ENCODE measurements at regions not wholly inside any gene's neighbourhood (a gene's known extent, or its start where the extent isn't known, plus 50 kb on each side); places are given as distances from the start of the nearest gene placed in this dataset.

DNA sequence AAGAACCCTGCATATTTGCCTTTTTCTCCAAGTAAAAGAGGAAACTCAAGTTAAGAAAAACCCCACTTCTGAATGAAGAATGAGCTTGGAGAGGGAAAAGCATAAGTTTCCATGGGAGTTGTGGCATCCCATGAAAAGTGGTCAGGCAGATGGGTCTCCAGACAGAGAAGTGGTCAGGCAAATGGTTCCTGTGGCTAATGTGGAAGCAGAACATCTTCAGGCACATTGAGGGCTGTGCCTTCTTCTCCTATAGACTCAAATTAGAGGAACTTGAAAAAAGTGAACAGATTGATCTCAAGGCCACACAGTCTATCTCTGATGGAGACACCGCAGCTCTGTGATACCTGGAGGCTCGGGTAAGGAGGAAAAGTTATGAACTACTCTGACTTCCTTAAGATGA lies 55.7 kb upstream of the KIRREL1 start:
- no peak for DNase-seq
- Histone ChIP-seq H3K9me3 (no peaks in the 10 kb centered on the region), H3K36me3 (no peaks in the 10 kb centered on the region), H3K27ac (no peak overlapping the region), H3K4me3 (no peak overlapping the region), H3K4me1 (peaks cover 0 to 17% (median 0%) of the 10 kb centered on the region in 9 donors), H3K27me3 (peaks cover 0 to 11% (median 5%) of the 10 kb centered on the region in 7 donors)
- ATAC-seq = no peak
- intact Hi-C loops (cut with DNase I) = no loop called here
- 77 to 82% methylated on average over 2 of the region's 2 CpGs for WGBS, 2 donors
- TF ChIP-seq, protein P1, sequence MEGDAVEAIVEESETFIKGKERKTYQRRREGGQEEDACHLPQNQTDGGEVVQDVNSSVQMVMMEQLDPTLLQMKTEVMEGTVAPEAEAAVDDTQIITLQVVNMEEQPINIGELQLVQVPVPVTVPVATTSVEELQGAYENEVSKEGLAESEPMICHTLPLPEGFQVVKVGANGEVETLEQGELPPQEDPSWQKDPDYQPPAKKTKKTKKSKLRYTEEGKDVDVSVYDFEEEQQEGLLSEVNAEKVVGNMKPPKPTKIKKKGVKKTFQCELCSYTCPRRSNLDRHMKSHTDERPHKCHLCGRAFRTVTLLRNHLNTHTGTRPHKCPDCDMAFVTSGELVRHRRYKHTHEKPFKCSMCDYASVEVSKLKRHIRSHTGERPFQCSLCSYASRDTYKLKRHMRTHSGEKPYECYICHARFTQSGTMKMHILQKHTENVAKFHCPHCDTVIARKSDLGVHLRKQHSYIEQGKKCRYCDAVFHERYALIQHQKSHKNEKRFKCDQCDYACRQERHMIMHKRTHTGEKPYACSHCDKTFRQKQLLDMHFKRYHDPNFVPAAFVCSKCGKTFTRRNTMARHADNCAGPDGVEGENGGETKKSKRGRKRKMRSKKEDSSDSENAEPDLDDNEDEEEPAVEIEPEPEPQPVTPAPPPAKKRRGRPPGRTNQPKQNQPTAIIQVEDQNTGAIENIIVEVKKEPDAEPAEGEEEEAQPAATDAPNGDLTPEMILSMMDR (IDR thresholded peaks at IDR 0.05) = no peak

DNA sequence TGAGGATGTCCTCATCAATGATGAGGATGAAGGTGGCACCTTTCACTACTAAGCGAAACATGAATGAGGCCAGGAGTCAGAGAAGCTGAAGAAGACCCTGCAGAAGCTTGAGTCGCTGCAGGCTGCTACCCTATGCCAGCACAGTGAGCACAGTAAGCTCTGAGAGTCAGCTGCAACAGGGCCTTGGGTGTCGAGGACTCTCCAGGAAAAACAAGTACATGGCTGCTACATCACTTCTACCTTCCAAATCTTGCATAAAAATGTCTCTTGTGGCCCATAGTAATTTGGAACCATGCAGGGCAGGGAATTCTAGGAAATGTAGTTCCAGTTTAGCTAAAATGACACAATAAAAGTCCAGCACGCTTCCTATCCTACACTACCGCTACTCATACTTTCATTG lies 51.5 kb upstream of the KIRREL1 start:
- H3K4me3 ChIP-seq = no peak overlapping the region
- TF ChIP-seq, protein P1 (IDR thresholded peaks at IDR 0.05) = no peak
- 84 to 90% methylated on average over 5 of the region's 5 CpGs for WGBS, 2 donors
- peaks cover 0 to 11% (median 1%) of the 10 kb centered on the region in 7 donors for H3K27me3 ChIP-seq
- peaks cover 0 to 31% (median 0%) of the 10 kb centered on the region in 9 donors for H3K4me1 ChIP-seq
- H3K9me3 ChIP-seq = no peaks in the 10 kb centered on the region
- no peak overlapping the region for H3K27ac ChIP-seq
- intact Hi-C loops (cut with DNase I) = loop anchor here in 5 of 10 donors (5.0 to 10.0 kb wide), 2 partner anchors 60 to 357 kb away; no protein-coding TSS in a partner anchor
- no peak for DNase-seq
- peak in 2 of 8 donors; percentile 42 to 54 for ATAC-seq
- no peaks in the 10 kb centered on the region for H3K36me3 ChIP-seq
